GM19025 (cell line): ENCODE measurements at regions not wholly inside any gene's neighbourhood (a gene's known extent, or its start where the extent isn't known, plus 50 kb on each side); places are given as distances from the start of the nearest gene placed in this dataset.

Source experiments
- ATAC-seq: cut with Tn5 transposase; IDR thresholded peaks from one replicate; pipeline ENCODE4 v1.9.1; 2021; ENCODE audit warnings: mild to moderate bottlenecking, low read depth, moderate library complexity; ENCODE audit not compliant: unreplicated experiment

- ATAC-seq, result no peak
Measured at GRCh38 chr12:65517656-65518210, 239.2 kb downstream of the MSRB3 start.

DNA sequence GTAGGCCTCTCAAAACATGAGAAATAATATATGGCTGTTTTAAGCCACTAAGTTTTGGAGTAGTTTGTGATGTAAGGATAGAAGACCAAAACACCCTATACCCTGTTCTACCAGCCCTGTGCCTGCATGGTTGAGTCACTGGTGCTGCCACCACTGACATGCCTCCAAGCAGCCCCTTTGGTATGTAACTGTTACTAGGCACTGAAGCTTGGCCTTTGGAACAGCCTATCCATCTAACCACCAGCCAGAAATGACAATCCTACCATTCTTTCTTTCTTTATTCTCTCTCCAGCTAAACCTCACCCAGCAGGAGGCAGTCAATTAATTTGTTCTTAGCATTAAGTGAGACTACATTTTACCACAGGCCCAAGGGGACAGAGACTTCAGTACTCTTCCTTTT, 240.3 kb downstream of the MSRB3 start:
- ATAC-seq, result no peak

- ATAC-seq, result no peak
Measured at GRCh38 chr12:65520658-65521057, 242.2 kb downstream of the MSRB3 start.

DNA sequence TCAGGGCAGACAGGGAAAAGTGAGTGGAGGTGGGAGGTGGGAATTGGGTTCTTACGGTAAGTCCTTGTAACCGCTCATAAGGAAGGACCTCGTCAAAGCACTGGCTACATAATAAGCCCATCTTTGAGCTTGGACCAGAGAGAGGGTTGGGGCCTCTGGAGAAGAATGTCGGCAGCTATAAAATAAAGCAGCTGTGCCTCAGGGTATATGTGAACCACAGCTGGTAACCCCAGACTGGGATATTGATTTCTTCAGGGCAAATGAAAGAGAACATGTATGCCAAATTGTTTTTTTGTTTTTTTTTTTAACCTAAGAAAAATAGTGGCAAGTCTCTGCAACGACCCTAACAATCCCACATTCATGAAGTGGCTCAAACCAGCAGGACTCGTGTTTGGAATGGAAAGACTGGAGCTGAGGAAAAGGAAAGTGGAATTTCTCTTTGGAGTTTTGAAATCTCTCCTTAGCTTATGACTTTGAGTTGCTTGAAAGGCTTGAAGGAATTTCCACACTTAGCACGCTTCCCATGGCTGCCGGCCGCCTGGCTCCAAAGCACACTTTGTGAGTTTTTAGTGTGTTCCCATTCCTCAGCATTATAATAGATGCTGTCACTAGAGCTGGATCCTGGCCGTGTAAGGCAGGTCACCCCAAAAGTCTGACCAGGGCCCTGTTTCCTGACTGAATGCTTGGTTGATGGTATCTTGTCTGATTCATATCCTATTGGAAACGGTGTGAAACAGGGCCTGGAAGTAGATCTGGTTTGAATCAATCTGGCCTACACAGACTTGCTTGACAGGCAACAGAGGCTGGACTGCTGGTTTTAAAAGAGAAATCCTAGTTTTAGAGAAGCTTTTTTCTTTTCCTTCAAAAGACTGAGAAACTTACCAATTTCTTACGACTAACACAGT, 244.7 kb downstream of the MSRB3 start:
- no peak for ATAC-seq

- no peak for ATAC-seq
Measured at GRCh38 chr12:65524666-65525065, 246.2 kb downstream of the MSRB3 start.

- ATAC-seq, result no peak
Measured at GRCh38 chr12:65525491-65526141, 247.1 kb downstream of the MSRB3 start.

GRCh38 chr12:65526311-65526710, 247.8 kb downstream of the MSRB3 start:
- ATAC-seq, result no peak

DNA sequence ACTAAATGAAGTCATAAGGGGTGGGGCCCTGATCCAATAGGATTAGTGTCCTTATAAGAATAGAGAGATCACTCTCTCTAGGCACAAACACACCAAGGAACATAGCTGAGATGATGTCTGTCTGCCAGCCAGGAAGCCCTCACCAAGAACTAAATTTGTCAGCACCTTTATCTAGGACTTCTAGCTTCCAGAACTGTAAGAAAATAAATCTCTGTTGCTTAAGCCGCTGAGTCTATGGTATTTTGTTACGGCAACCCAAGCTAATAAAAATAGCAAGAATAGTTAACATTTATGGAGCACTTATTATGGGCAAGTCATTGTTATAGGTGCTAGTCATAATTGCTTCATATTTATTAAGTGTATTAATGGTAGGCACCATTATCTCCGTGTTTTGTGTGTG, 249.6 kb downstream of the MSRB3 start:
- no peak for ATAC-seq

DNA sequence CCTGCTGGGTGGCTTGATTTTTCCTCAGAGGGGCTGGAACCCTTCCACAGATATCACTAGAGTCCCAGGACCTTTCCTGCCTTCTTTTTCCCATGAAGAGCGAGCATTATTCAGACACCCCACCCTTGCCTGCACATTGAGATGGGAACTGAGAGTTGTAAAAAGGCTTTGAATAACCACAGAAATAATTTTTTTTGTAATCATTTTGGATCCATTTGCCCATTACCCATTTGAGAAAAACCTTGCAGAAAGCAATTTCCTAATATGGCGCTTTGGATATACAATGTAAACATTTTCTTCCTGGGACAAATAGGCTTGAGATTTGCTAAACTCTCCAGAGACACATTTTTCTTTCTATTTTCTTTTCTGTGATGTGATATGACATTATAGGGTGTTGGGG, 250.6 kb downstream of the MSRB3 start:
- ATAC-seq, result no peak

DNA sequence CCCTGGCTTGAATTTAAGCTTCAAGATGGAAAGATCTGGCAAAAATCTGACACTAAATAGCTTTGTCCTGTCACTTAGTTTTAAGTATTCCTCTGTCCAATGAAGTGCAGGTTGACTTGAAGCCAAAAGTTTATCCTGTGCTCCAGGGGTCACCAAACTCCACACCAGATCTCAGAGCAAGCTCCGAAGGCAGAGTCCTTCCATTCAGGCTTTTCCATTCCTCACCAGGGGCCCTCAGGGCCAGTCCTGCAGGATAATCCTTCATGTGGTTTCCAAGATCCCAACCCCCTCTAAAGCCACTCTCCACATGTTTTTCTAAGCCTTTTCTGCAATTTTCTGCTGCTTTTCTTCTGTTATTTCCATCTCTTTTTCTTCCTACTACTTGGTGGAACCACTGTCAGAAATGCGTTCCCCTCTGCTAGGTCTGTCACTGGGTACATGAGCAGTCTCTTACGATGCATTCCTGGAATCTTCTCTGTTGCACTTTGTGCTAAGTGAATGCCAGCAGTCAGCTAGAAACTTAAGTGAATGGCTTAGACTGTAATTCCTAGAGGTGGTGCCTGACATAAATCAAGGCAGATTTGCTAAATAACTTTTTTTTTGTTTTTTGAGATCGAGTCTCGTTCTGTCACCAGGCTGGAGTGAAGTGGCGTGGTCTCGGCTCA, 251.4 kb downstream of the MSRB3 start:
- no peak for ATAC-seq

- no peak for ATAC-seq
Measured at GRCh38 chr12:65532162-65532561, 253.7 kb downstream of the MSRB3 start.

- no peak for ATAC-seq
Measured at GRCh38 chr12:65532764-65533163, 254.3 kb downstream of the MSRB3 start.

- no peak for ATAC-seq
Measured at GRCh38 chr12:65533177-65533883, 254.8 kb downstream of the MSRB3 start.

- no peak for ATAC-seq
Measured at GRCh38 chr12:65534238-65534841, 255.9 kb downstream of the MSRB3 start.

DNA sequence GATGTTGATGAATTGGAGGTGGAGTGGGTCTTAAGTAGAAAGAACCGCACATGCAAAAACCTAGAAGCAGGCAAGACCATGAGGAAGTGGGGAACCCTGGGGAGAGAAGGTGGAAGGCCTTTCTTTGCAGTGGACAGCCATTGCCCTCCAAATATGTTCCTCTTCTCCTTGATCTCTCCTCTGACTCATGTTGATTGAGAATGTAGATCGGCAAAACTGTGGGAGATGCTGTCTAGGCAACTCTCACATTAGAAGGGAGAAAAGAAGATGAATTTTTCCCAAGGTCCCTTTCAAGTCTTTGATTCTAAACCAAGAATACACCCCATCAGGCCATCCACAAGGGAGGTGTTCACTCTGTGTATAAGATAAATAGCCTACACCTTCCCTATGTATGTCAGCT, 257.5 kb downstream of the MSRB3 start:
- no peak for ATAC-seq

DNA sequence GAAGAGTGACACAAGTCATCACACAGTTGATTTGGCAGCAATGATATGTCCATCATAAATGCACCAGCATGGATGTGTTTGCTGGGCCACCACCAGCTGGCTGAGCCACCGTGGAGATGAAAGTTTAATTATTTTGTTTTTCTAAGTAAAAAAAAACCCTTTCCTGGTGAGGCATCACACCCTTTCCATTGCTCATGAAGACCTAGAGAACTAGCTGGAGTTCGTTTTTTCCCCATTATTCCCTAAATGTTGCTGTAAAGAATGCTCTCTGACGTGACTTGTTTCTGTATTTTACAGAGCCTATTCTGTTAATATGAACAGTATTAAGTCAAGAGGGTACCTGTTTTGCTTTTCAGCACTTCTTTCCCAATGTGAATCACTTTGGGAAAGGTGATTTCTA, 257.9 kb downstream of the MSRB3 start:
- ATAC-seq, result no peak

DNA sequence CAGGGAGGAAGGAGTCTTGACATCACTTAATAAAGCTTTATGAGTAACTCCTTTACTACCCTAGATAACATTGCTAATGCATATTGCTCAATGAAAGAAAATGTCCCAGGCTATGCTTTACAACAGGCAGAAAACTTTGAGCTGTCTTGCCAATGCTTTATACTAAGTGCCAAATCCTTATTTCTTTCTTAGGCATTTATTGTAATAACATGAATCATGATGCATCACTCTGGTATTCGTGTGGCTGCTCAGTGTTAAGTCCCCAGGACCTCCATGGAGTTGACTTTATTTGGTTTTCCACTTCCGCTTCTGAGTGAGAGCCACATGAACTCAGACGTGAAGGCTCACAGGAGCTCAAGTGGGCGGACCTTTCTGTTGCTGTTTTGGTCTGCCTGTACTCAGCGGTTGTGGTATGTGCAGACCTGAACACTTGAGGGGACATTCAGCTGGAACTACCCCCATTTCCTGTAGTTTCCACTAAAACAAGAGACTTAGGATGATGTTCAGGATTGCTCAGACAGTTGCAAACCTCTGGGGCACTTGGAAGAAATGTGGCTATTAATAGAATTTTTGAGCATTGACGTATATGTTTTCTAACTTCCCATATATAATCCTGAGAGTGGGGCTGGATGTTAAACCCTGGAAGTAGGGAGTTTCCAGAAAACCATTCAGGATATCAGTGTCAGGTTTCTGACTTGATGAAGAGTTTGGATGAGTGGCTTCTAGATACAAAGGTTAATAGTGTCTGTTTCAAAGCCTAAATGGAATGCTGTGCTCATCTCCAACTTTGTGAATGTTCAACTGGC, 258.6 kb downstream of the MSRB3 start:
- no peak for ATAC-seq

DNA sequence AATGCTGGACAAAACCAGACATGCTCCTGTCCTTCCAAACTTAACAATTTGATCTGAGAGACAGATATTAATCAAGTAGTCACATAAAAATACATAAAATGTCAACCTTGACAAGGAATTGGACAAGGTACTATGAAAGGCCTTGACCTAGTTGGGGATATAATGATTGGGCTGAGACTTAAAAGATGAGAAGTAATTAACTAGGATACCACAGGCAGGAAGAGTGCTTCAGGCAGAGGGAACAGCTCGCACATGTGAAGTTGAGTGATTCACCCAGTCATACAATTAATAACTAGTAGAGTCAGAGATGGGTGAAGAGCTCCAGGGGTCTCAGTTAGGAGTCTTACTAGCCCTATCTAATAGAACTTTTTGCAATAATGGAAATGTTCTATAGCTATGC, 259.5 kb downstream of the MSRB3 start:
- ATAC-seq, result no peak

DNA sequence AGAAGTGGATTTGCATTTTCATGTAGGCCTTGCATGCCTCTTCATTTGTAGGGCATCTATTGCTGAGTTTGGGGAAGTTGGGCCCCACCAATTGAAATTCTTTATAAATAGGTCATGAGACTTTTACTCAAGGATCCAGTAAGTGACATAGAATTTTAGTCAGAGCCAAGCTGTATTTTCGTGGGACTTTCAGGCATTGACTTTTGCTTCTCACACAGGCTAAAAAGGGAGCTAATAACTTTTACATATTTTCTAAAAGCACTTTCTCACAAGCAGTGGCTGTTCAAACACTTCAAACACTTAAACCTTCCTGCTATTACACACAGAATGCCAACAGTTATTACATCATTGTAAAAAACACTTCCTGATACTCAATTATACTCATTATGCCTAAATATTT, 260.5 kb downstream of the MSRB3 start:
- no peak for ATAC-seq
